ENCODE measurements at regions not wholly inside any gene's neighbourhood (a gene's known extent, or its start where the extent isn't known, plus 50 kb on each side); places are given as distances from the start of the nearest gene placed in this dataset.
"Not testable (repeated sequence)": the region's sequence is repeated elsewhere in the genome, so short reads cannot be mapped to it uniquely, and the experiment has no call there.

- H3K27me3 ChIP-seq = no peaks in the 10 kb centered on the region
- H3K27ac ChIP-seq = no peak overlapping the region
- no peaks in the 10 kb centered on the region for H3K9me3 ChIP-seq (replicated peaks in 1 of 3)
- TF ChIP-seq POLR2A (IDR thresholded peaks at IDR 0.05) = no peak
- no peak for TF ChIP-seq CTCF (IDR thresholded peaks at IDR 0.05)
- H3K36me3 ChIP-seq (replicated peaks in 1 of 2) = no peaks in the 10 kb centered on the region
- 73 to 89% (median 82%) methylated on average over 4 of the region's 4 CpGs for WGBS, 4 donors
- intact Hi-C loops (cut with DNase I) = no loop called here
- no peak for DNase-seq
- H3K4me1 ChIP-seq (replicated peaks in 1 of 2) = no peaks in the 10 kb centered on the region
- no peak overlapping the region for H3K4me3 ChIP-seq
Measured at GRCh38 chr6:68527691-68528090, 107.4 kb upstream of the ADGRB3 start.

GRCh38 chr6:68506911-68507310 is 128.2 kb upstream of the ADGRB3 start:
- no peaks in the 10 kb centered on the region for H3K36me3 ChIP-seq (replicated peaks in 1 of 2)
- no peak overlapping the region for H3K27ac ChIP-seq
- no peak for DNase-seq
- no peaks in the 10 kb centered on the region for H3K4me1 ChIP-seq (replicated peaks in 1 of 2)
- no peaks in the 10 kb centered on the region for H3K9me3 ChIP-seq (replicated peaks in 1 of 3)
- TF ChIP-seq CTCF (IDR thresholded peaks at IDR 0.05) = no peak
- no peak for TF ChIP-seq POLR2A (IDR thresholded peaks at IDR 0.05)
- H3K27me3 ChIP-seq = no peaks in the 10 kb centered on the region
- no peak overlapping the region for H3K4me3 ChIP-seq
- intact Hi-C loops (cut with DNase I) = no loop called here
- WGBS, 4 donors = 77 to 84% (median 82%) methylated on average over 6 of the region's 6 CpGs

- no peak overlapping the region for H3K4me3 ChIP-seq
- WGBS, 4 donors = 76 to 100% (median 93%) methylated on average over 1 of the region's 1 CpG
Measured at GRCh38 chr6:68502946-68503345, 132.1 kb upstream of the ADGRB3 start.

GRCh38 chr6:68497927-68498326 is 137.2 kb upstream of the ADGRB3 start:
- no peak overlapping the region for H3K4me3 ChIP-seq
- no peaks in the 10 kb centered on the region for H3K4me1 ChIP-seq (replicated peaks in 1 of 2)
- intact Hi-C loops (cut with DNase I) = no loop called here
- WGBS, 4 donors = 81 to 92% (median 91%) methylated on average over 1 of the region's 1 CpG
- no peaks in the 10 kb centered on the region for H3K27me3 ChIP-seq
- H3K9me3 ChIP-seq (replicated peaks in 1 of 3) = no peaks in the 10 kb centered on the region
- TF ChIP-seq POLR2A (IDR thresholded peaks at IDR 0.05) (no peak), CTCF (IDR thresholded peaks at IDR 0.05) (no peak)
- no peak overlapping the region for H3K27ac ChIP-seq
- H3K36me3 ChIP-seq (replicated peaks in 1 of 2) = no peaks in the 10 kb centered on the region
- no peak for DNase-seq

More at GRCh38 chr6:68502946-68503345, 132.1 kb upstream of the ADGRB3 start:
- TF ChIP-seq CTCF (IDR thresholded peaks at IDR 0.05) (no peak), POLR2A (IDR thresholded peaks at IDR 0.05) (no peak)
- no peaks in the 10 kb centered on the region for H3K4me1 ChIP-seq (replicated peaks in 1 of 2)
- intact Hi-C loops (cut with DNase I) = no loop called here
- no peaks in the 10 kb centered on the region for H3K9me3 ChIP-seq (replicated peaks in 1 of 3)
- H3K36me3 ChIP-seq (replicated peaks in 1 of 2) = no peaks in the 10 kb centered on the region
- no peak for DNase-seq
- H3K27me3 ChIP-seq = no peaks in the 10 kb centered on the region
- no peak overlapping the region for H3K27ac ChIP-seq

- H3K27ac ChIP-seq; H3K36me3 ChIP-seq (replicated peaks in 1 of 2); H3K27me3 ChIP-seq; DNase-seq; H3K4me1 ChIP-seq (replicated peaks in 1 of 2); intact Hi-C loops (cut with DNase I); H3K9me3 ChIP-seq (replicated peaks in 1 of 3); H3K4me3 ChIP-seq: not testable (repeated sequence)
- WGBS, 4 donors = 87 to 93% (median 89%) methylated on average over 3 of the region's 3 CpGs
Measured at GRCh38 chr6:68494880-68495279, 140.2 kb upstream of the ADGRB3 start.
